ENCODE measurements at regions not wholly inside any gene's neighbourhood (a gene's known extent, or its start where the extent isn't known, plus 50 kb on each side); places are given as distances from the start of the nearest gene placed in this dataset.
"Not testable (repeated sequence)": the region's sequence is repeated elsewhere in the genome, so short reads cannot be mapped to it uniquely, and the experiment has no call there.

- no peak for DNase-seq (ENCODE audit: low read depth, low spot score)
- no peak overlapping the region for H3K4me3 ChIP-seq (ENCODE audit: low read length)
Measured at GRCh38 chr1:187819086-187819485, 990.3 kb downstream of the PLA2G4A start.

DNA sequence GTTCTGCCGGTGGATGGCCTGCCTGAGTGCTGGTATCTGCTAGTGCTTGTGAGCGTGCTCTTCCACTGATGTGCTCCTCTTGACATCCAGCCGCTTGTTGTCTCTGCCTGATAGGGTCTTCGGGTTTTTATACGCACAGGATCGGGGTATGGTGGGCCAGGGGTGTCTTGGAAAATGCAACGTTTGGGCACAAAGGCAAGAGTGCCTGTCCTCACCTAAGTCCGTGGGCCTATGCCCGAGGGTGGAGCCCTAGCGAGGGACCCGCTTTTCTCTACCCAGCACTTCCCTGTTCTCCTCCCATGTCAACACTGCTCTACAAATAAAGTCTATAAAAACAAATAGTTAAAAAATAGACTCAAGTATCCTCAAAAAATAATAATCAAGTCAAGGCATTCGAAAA is 1007.8 kb downstream of the PLA2G4A start:
- DNase-seq (ENCODE audit: low read depth, low spot score): no peak
- no peak overlapping the region for H3K4me3 ChIP-seq (ENCODE audit: low read length)

GRCh38 chr1:187837787-187838186 is 1009.0 kb downstream of the PLA2G4A start:
- no peak for DNase-seq (ENCODE audit: low read depth, low spot score)
- no peak overlapping the region for H3K4me3 ChIP-seq (ENCODE audit: low read length)

DNA sequence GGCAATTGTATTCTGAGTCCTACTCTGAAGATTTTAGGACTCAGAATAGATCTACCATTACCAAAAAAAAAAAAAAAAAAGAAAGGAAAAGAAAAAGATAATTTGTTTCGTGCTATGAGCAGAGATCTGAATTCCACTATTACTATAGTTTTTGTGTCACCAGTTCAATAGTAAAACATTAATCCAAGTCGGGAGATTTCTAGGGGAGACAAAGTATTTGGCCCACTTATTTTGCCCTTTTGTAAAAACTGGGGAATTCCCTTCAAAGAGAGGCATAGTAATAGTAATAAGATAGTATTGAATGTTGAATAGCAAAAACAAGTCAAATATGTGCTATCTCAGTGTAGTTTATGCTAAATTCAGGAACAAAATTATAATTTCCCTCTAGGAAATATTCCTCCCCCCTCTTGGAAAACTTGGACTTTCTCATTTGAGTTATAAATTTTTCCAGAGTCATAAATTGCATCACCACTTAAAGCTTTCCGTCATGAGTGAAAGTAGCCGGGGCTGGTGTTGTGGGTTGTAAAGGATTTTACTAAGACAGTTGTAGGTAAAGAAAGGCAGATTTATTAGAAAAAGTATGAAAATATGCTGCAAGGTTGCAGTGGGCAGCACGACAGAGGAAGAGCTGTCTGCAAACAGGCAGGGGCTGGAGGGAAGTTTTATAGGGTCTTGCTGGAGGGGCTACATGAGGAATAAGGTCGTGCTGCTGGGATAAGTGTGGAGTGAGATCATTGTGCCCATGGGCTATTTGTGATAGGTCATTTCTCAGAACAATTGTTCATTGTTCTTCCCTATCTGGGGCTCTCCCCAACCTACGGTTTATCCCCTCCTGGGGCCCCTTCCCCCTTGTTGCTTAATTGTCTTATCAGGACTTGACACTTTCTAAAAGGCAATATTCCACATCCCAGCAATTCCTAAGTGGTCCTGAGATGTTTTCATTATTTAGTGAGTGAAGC is 1009.9 kb downstream of the PLA2G4A start:
- no peak for DNase-seq (ENCODE audit: low read depth, low spot score)
- H3K4me3 ChIP-seq (ENCODE audit: low read length): no peak overlapping the region

DNA sequence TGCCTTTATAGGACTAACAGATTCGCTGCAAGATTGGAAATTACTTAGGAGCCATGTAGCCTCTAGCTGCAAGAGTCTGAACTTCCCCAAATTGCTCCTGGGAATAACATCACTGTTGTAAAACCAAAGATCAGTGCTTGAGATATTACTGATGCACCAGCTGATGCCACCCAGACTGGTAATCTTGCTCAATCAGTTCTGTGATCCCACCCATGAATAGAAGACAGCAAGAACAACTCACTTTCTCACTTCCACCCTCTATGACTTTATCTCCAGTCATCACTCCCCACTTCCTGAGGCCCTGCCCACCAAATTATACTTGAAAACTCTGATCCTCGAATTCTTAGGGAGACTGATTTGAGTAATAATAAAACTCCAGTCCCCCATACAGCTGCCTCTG is 1011.1 kb downstream of the PLA2G4A start:
- no peak overlapping the region for H3K4me3 ChIP-seq (ENCODE audit: low read length)
- no peak for DNase-seq (ENCODE audit: low read depth, low spot score)

GRCh38 chr1:187840557-187840956 is 1011.8 kb downstream of the PLA2G4A start:
- no peak overlapping the region for H3K4me3 ChIP-seq (ENCODE audit: low read length)
- no peak for DNase-seq (ENCODE audit: low read depth, low spot score)

- DNase-seq (ENCODE audit: low read depth, low spot score): peak; percentile 1
- no peak overlapping the region for H3K4me3 ChIP-seq (ENCODE audit: low read length)
Measured at GRCh38 chr1:187842406-187843165, 1013.8 kb downstream of the PLA2G4A start.

DNA sequence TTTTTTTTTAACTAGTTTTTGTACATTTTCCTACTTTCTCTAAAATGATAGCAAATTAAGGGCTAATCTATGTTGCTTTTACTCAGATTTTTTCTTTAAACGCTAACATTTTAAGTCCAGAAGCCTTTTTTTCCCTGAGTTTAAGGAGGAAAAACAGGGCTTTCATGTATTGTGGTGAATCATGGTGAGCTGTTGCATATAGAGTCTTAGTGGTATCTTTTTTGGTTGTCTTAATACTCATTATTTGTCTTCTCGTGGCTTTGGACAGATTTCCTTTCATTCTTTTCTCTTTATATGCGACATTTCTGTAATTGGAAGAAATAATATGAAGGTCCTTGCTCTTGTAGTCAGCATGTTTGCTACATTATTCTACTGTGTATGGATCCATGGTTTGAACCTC is 1015.6 kb downstream of the PLA2G4A start:
- no peak for DNase-seq (ENCODE audit: low read depth, low spot score)

GRCh38 chr1:187847531-187847930 is 1018.8 kb downstream of the PLA2G4A start:
- DNase-seq (ENCODE audit: low read depth, low spot score): no peak
- no peak overlapping the region for H3K4me3 ChIP-seq (ENCODE audit: low read length)

More for the DNA sequence above, 1015.6 kb downstream of the PLA2G4A start:
- no peak overlapping the region for H3K4me3 ChIP-seq (ENCODE audit: low read length)

DNA sequence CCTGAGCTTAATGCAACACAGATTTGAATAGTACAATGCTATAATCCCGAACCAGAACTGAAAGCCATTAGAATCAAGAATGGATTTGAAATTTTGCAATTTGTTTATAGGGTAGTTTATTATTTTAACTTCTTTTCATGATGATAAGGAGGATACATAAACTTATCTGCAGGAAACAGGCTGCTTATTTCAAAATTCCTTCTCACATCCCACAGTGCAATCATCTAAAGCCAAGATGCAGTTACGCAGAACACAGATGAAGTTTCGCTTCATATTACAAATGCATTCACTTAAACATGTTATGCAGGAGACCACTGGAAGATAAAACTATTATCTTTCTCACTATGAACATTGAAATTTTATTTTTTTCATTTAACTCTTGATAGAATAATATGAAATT is 1019.6 kb downstream of the PLA2G4A start:
- no peak for DNase-seq (ENCODE audit: low read depth, low spot score)
- H3K4me3 ChIP-seq (ENCODE audit: low read length): no peak overlapping the region

DNA sequence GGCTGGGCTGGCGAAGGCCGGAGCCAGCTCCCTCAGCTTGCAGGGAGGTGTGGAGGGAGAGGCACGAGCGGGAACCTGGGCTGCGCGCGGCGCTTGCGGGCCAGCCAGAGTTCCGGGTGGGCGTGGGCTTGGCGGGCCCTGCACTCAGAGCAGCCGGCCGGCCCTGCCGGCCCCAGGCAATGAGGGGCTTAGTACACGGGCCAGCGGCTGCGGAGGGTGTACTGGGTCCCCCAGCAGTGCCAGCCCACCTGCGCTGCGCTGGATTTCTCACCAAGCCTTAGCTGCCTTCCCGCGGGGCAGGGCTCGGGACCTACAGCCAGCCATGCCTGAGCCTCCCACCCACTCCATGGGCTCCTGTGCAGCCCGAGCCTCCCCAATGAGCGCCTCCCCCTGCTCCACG is 1021.4 kb downstream of the PLA2G4A start:
- not testable (repeated sequence) for H3K4me3 ChIP-seq (ENCODE audit: low read length); DNase-seq (ENCODE audit: low read depth, low spot score)

- no peak for DNase-seq (ENCODE audit: low read depth, low spot score)
- H3K4me3 ChIP-seq (ENCODE audit: low read length): no peak overlapping the region
Measured at GRCh38 chr1:187853505-187853904, 1024.8 kb downstream of the PLA2G4A start.

- H3K4me3 ChIP-seq (ENCODE audit: low read length): no peak overlapping the region
- no peak for DNase-seq (ENCODE audit: low read depth, low spot score)
Measured at GRCh38 chr1:187854457-187854856, 1025.7 kb downstream of the PLA2G4A start.

DNA sequence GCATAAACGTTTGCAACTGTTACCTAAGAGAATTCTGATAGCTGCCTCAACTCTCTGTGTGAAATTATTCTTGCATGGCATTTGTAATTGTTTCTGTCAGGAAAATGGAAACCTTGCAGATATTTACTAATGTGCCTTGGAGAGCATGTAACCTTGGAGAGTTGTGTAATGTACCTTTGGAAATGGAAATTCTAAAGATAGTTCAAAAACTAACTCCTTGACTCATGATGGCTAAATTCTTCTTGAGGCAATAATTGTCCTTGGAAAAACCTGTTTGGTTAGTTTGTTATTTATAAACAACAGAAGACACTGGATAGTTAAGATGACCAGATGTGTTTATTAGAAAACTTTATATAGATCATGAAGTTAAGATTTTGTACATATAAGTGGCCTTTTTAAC is 1033.8 kb downstream of the PLA2G4A start:
- no peak for DNase-seq (ENCODE audit: low read depth, low spot score)
- no peak overlapping the region for H3K4me3 ChIP-seq (ENCODE audit: low read length)

- DNase-seq (ENCODE audit: low read depth, low spot score): no peak
Measured at GRCh38 chr1:187870552-187870951, 1041.8 kb downstream of the PLA2G4A start.

GRCh38 chr1:187871177-187871845 is 1042.6 kb downstream of the PLA2G4A start:
- H3K4me3 ChIP-seq (ENCODE audit: low read length): no peak overlapping the region
- DNase-seq (ENCODE audit: low read depth, low spot score): no peak

More at GRCh38 chr1:187870552-187870951, 1041.8 kb downstream of the PLA2G4A start:
- no peak overlapping the region for H3K4me3 ChIP-seq (ENCODE audit: low read length)

DNA sequence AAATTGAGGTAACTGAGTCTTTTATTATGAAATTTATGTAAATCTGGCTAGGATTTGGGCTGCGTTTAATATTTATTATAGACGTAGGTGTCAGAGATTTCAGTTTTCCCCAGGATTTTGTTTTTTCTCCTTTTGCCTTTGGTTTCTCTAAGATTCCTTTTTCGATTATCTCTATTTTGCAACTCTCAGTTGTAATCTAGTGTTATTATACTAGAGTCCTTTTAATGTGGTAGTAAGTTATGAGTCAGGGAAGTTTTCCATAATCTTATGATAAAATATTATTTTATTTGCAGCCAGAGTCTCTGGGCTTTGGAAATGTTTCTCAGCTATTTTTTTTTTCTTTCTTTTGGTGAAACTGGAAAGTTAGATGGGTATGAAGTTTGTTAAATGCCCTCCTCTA is 1043.8 kb downstream of the PLA2G4A start:
- H3K4me3 ChIP-seq (ENCODE audit: low read length): no peak overlapping the region
- DNase-seq (ENCODE audit: low read depth, low spot score): no peak

GRCh38 chr1:187873126-187873525 is 1044.4 kb downstream of the PLA2G4A start:
- no peak overlapping the region for H3K4me3 ChIP-seq (ENCODE audit: low read length)
- no peak for DNase-seq (ENCODE audit: low read depth, low spot score)

GRCh38 chr1:187876775-187877174 is 1048.0 kb downstream of the PLA2G4A start:
- DNase-seq (ENCODE audit: low read depth, low spot score): no peak
- no peak overlapping the region for H3K4me3 ChIP-seq (ENCODE audit: low read length)

- no peak for DNase-seq (ENCODE audit: low read depth, low spot score)
- no peak overlapping the region for H3K4me3 ChIP-seq (ENCODE audit: low read length)
Measured at GRCh38 chr1:187877220-187877619, 1048.5 kb downstream of the PLA2G4A start.
